ENCODE measurements at regions not wholly inside any gene's neighbourhood (a gene's known extent, or its start where the extent isn't known, plus 50 kb on each side); places are given as distances from the start of the nearest gene placed in this dataset.

DNA sequence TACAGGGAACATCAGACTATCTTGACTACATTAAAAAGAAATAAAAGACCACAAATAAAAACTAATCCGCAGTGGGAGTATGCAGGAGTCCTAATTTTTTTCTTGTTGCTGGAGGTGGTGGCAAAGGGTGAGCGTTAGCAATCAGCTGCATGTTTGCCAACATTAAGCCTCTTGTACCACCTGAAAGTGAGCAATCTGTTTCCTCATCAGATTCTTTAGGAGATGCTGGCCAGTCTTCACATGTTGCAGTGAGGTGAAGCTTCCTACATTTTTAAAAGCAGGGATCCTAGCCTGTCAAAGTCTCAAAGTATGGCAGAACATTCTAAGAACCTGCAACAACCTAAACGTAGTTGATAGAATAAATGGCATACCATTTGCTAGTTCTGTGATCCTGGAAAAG lies 162.2 kb upstream of the MEF2C start:
- H3K4me1 ChIP-seq, result no peaks in the 10 kb centered on the region
- no peaks in the 10 kb centered on the region for H3K27me3 ChIP-seq
- TF ChIP-seq, protein P1, sequence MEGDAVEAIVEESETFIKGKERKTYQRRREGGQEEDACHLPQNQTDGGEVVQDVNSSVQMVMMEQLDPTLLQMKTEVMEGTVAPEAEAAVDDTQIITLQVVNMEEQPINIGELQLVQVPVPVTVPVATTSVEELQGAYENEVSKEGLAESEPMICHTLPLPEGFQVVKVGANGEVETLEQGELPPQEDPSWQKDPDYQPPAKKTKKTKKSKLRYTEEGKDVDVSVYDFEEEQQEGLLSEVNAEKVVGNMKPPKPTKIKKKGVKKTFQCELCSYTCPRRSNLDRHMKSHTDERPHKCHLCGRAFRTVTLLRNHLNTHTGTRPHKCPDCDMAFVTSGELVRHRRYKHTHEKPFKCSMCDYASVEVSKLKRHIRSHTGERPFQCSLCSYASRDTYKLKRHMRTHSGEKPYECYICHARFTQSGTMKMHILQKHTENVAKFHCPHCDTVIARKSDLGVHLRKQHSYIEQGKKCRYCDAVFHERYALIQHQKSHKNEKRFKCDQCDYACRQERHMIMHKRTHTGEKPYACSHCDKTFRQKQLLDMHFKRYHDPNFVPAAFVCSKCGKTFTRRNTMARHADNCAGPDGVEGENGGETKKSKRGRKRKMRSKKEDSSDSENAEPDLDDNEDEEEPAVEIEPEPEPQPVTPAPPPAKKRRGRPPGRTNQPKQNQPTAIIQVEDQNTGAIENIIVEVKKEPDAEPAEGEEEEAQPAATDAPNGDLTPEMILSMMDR (IDR thresholded peaks at IDR 0.05), result no peak
- DNase-seq (no peak), ATAC-seq (no peak)
- no peak overlapping the region for H3K27ac ChIP-seq
- H3K36me3 ChIP-seq, result no peaks in the 10 kb centered on the region
- H3K9me3 ChIP-seq, result no peaks in the 10 kb centered on the region
- intact Hi-C loops (cut with DNase I), result no loop called here
- no peak overlapping the region for H3K4me3 ChIP-seq

GRCh38 chr5:89044674-89045200 lies 161.8 kb upstream of the MEF2C start:
- Histone ChIP-seq H3K36me3 (no peaks in the 10 kb centered on the region), H3K4me1 (no peaks in the 10 kb centered on the region), H3K27me3 (no peaks in the 10 kb centered on the region), H3K9me3 (no peaks in the 10 kb centered on the region), H3K27ac (no peak overlapping the region), H3K4me3 (no peak overlapping the region)
- intact Hi-C loops (cut with DNase I), result no loop called here
- TF ChIP-seq, protein P1 (IDR thresholded peaks at IDR 0.05), result no peak
- DNase-seq, result no peak
- ATAC-seq, result no peak

DNA sequence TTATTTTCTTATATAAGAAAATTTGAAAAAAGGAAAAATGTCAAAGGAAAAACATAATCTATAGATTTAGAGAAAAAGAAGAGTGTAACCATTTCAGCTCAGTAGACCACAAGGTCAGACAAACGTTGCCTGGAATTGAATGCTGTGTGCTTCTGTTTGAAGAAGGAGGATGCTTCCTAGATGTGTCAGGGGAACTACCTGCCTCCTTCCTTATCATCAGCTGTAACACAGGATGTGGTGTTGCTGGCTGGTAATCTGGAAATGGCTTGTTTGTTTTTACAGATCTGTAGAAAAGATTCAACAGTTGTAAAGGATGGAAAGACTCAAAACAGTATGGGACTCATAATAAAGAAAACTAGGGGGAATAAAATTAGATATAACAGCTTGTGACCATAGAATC lies 160.7 kb upstream of the MEF2C start:
- Histone ChIP-seq H3K27me3 (no peaks in the 10 kb centered on the region), H3K4me3 (no peak overlapping the region), H3K36me3 (no peaks in the 10 kb centered on the region), H3K27ac (no peak overlapping the region), H3K9me3 (no peaks in the 10 kb centered on the region), H3K4me1 (no peaks in the 10 kb centered on the region)
- ATAC-seq, result no peak
- DNase-seq, result no peak
- TF ChIP-seq, protein P1 (IDR thresholded peaks at IDR 0.05), result no peak
- intact Hi-C loops (cut with DNase I), result no loop called here

DNA sequence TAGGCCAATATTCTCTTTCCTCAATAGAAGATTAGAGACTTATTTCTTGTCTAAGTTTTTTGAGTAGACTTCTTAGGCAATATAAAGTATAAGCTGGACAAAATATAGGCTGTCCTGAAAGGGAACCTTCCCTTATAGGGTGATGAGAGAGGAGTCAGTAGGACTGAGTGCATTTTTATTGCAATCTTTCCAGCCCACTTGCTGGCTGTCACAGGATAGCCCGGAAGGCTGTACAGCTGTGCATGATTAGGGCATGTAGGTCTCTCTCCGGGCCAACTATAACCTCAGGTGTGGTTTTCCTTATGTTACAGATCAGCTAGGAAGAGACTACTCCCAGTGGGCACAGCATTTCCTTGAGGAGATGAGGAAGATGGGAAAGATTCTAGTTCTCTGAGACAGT lies 159.8 kb upstream of the MEF2C start:
- Histone ChIP-seq H3K27ac (no peak overlapping the region), H3K27me3 (no peaks in the 10 kb centered on the region), H3K4me1 (no peaks in the 10 kb centered on the region), H3K9me3 (no peaks in the 10 kb centered on the region), H3K4me3 (no peak overlapping the region), H3K36me3 (no peaks in the 10 kb centered on the region)
- intact Hi-C loops (cut with DNase I), result no loop called here
- no peak for ATAC-seq
- TF ChIP-seq, protein P1 (IDR thresholded peaks at IDR 0.05), result no peak
- DNase-seq, result no peak

GRCh38 chr5:89041976-89042375 lies 159.0 kb upstream of the MEF2C start:
- ATAC-seq, result no peak
- no peaks in the 10 kb centered on the region for H3K4me1 ChIP-seq
- TF ChIP-seq, protein P1 (IDR thresholded peaks at IDR 0.05), result no peak

GRCh38 chr5:89041249-89041779 lies 158.3 kb upstream of the MEF2C start:
- intact Hi-C loops (cut with DNase I), result no loop called here
- no peaks in the 10 kb centered on the region for H3K9me3 ChIP-seq
- H3K4me1 ChIP-seq, result no peaks in the 10 kb centered on the region
- ATAC-seq (no peak), DNase-seq (no peak)
- H3K4me3 ChIP-seq, result no peak overlapping the region
- TF ChIP-seq, protein P1 (IDR thresholded peaks at IDR 0.05), result no peak
- no peak overlapping the region for H3K27ac ChIP-seq
- no peaks in the 10 kb centered on the region for H3K27me3 ChIP-seq
- no peaks in the 10 kb centered on the region for H3K36me3 ChIP-seq

More at GRCh38 chr5:89041976-89042375, 159.0 kb upstream of the MEF2C start:
- no peak for DNase-seq
- Histone ChIP-seq H3K9me3 (no peaks in the 10 kb centered on the region), H3K27ac (no peak overlapping the region), H3K36me3 (no peaks in the 10 kb centered on the region), H3K4me3 (no peak overlapping the region), H3K27me3 (no peaks in the 10 kb centered on the region)
- intact Hi-C loops (cut with DNase I), result no loop called here
